Bone marrow (tissue), 2 donors: ENCODE measurements at regions not wholly inside any gene's neighbourhood (a gene's known extent, or its start where the extent isn't known, plus 50 kb on each side); places are given as distances from the start of the nearest gene placed in this dataset.
"Not testable (repeated sequence)": the region's sequence is repeated elsewhere in the genome, so short reads cannot be mapped to it uniquely, and the experiment has no call there.

ENCODE experiments used
- DNase-seq, 2 donors: peaks; one replicate each; lab custom pipeline; 2025; lab: John Stamatoyannopoulos, UW

DNA sequence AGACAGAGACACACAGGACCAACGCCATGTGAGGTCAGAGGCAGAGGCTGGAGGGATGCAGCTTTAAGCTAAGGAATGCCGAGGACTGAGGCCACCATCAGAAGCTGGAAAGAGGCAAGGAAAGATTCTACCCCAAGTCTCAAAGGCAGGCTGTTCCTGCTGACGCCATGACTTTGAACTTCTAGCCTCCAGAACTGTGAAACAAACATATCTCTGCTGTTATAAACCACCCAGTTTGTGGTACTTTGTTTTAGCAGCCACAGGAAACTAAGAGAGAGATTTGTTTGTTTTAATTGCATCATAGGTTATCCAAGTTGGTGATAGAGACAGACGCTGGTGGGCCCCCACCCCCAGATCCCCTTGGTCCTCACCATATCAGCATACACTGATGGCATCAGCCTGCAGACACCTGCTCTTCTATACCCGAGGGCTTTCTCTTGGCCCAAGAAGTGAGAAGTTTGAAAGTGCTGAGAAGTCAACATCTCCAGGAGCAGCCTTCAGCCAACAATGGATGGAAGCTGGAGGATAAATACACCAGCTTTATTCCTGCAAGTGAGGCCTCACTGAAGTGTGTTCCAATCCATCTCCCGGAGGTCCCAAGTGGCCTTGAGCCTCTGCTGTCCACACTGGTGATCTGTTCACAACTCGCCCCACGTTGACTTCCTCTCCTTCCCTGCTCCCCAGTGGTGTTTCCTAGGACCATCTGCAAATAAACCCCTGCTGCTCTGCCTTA, 154.7 kb downstream of the BTBD3 start:
- no peak for DNase-seq

DNA sequence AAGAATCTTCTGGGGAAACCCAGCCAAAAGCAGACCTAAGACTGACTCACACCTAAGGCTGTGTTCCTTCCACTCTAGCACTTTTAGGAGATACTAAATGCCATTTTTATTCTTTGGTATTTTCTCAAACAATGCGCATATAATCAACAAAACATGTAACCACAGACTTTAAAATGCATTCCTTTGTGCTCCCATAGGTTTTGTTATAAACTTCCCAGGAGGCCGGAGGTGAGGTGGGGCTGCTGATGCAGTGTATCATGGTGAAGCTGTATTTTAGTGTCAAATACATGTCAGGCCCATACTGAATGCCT, 155.2 kb downstream of the BTBD3 start:
- DNase-seq = no peak

DNA sequence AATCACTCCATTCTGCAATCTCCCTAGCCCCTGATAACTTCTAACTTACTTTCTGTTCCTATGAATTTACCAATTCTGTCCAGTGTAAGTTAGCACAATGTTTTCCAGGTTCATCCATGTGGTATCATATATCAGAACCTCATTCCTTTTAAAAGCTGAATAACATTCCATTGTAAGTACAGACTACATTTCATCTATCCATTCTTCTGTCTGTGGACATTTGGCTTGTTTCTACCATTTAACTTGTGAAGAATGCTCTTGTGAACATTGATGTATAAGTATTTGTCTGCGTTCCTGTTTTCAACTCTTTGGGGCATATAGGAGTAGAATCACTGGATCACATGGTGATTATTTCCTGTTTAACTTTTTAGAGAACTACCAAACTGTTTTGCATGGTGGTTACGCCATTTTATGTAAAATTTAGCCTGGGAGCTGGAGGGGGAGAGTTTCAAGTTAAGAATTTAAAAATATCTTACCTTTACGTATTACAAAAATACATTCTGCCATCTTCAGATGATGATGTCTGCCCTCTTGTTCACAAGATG, 156.5 kb downstream of the BTBD3 start:
- no peak for DNase-seq

DNA sequence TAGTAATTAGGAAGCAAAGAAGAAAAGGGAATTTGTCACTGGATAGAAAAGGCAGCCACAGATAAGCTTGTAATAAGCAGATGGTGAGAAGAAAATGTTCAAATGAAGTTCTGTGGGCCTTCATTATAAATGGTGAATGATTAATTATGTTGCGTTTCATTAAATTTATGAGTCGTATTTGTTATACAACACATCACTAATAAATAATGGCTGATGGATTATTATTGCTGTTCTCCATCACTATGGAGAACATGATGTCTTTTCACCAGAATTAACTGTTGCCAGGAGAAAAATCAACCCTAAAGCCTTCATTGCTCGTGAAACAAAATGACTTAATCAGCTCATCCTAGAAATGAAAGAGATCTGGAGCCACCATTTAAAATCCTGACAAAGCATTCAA, 158.5 kb downstream of the BTBD3 start:
- DNase-seq = no peak

DNA sequence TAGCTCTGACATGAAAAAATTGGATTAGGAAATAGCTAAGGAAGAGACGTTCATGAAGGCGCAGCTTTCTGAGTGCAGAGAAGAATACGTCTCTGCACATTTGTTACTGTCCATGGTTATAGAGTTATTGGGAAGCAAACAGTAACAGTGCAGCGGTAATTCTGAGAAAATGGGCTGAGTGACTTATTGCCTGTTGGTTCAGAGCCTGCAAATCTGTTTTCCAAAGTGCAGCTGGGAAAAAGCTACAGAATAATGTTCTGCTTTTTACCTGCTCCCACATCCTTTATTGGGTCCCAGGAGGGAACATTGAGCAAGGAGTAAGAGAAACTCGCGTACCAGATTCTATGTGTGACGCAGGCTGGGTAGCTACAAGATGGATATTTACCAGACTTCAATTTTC, 160.2 kb downstream of the BTBD3 start:
- DNase-seq = no peak

DNA sequence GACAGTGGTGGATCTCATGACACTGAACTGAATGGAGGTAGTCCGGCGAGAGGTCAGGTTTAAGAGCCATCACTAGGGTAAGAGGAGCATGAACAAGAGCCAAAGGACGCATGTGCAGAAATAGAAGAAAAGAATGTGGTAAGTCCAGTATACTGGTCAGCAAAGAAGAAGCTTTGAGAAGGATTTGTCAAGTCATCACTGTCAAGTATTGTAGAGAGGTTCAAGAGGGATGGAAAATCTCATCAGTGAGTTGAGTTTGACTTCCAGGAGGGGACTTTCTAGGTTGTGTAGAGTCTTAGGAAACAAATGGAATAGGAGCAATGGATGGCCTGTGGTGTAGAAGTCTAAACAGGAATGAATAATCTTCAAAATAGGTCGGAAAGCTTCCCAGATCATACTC, 161.8 kb downstream of the BTBD3 start:
- DNase-seq = no peak

DNA sequence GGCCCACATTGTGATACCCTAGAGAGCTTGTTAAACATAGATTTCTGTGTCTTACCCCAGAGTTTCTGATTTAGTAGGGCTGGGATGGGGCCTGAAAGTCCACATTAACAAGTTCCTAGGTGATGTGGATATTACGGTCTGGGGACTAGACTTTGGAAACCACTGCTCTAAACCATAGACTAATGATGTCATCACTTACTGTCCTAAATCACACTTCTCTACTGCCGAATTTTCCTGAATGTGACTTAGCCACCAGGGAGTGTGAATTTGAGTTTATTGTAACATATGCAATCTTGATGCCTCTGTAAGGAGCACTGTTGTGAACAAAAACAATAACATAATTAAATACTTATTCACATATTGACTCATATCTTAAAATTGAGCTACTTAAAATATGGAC, 165.6 kb downstream of the BTBD3 start:
- no peak for DNase-seq

DNA sequence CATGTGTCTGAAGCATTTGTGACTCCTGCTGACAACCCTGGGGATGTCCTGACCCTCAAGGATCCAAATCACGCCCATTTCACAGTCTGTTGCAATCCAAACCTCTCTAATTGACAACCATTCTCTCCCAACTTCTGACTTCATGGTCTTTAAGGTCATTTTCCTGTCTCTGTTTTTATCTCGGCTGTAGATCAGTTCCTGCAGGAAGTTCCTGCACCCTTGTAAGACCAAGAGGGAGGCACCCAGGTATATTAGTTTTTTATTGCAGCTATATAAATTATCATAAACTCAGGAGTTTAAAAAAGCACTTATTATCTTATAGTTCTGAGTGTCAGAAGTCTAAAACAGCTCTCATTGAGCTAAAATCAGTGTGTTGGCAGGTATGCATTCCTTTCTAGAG, 166.8 kb downstream of the BTBD3 start:
- DNase-seq = no peak

DNA sequence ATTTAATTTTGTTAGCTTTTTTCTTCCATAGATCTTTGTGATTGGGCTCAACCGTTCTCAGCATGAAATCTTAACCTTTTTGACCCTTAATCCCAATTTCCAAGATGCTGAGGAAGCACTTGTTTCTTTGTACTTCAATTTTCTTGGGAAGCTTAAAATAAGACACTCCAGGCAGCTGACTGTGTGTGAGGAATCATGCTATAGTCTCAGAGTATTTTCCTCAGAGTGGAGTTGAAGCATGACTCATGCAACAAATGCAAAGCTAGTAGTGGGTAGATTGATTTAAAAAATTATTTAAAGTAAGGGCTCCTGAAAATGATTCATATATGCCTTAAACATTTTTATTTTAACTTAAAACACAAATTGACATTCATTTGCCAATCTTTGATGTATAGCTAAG, 168.7 kb downstream of the BTBD3 start:
- DNase-seq = no peak

DNA sequence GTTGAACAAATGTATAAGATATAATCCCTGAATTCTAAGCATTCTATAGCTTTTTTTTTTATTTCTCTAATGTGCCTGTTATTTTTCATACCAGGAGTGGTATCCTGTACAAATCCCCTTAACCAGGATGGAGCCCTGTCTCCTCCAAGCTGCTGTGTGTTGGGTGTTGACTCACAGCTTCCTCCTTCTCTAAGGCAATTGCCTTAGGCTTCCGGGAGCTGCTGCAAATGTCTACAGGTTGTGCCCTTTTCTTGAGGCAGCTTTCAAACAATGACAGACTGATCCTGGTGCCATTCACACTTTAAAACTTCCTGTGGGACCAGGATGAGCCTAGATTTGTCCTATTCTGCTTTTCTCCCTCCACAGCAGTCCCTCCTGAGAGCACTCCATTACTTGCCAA, 173.2 kb downstream of the BTBD3 start:
- DNase-seq = peak in 1 of 2 donors; percentile 21

DNA sequence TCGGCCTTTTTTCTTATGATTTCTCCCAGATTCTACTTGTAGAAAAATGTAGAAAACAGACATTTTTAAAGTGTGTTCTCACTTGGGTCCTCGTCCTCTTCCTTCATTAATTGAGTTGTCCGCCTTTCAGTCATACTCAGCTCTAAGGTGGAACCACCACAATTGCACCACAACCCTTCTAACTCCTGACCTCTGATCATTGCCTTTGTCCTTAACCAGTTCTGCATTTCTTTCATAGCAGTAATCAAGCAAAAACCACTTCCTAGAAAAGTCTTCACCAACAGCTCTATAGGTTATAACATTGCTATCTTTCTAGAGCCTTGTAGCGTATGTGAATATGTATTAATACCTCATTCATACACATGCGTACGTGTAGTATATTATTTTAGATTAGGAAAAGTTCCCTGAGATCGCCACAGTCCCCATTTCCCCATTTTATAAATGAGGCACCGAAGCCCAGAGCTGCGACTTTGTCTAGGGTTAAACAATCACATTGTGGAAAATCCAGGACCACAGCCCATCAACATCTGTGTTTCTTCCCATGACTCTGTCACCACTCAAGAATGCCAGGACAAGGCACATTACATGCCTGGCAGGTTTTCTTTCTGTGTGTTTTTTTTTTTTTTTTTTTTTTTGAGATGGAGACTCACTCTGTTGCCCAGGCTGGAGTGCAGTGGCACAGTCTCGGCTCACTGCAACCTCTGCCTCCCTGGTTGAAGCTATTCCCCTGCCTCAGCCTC, 175.5 kb downstream of the BTBD3 start:
- DNase-seq = no peak

DNA sequence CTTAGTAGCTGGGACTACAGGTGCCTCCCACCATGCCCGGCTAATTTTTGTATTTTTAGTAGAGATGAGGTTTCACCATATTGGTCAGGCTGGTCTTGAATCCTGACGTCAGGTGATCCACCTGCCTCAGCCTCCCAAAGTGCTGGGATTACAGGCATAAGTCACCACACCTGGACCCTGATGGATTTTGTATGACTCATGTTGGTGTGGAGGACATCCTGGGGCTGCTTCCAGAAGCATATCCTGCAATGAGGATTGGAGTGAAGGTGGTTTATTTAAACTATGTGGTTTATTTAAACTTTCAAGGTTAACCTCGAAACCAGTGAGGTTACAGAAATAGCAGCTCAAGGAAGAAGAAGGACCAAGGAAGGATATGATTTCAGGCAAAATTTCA, 176.1 kb downstream of the BTBD3 start:
- not testable (repeated sequence) for DNase-seq

DNA sequence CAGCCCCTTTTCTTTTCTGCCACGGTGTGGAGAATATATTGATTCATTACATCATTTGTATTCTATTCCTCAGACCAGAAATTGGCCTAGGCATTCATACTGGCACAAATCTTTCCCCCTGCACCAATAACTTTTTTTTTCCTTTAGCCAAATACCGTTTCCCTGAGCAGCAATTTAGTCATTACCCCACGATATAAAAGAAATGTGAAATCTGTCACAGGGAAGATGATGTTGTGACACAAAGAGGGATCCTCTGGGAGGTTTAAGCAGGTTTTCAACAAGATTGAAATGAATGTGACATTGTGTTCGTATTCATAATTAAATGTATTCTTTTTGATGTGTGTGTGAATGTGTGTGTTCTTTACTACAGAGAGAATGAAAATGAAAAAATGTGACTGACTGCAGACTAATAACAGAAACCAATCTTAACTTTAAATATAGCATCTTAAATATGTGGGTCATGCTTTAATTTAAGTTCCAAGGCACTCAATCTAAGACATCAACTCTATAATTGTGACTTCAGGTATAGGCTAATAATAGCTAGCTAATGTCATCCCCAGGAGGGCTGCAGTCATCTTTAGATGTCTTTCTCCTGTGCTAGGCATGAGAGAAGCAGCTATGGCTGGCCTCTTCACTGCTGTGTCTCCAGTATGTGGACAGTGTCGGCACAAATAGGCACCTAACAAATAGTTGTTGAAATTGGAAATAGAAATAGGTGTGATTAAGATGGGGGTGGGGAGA, 177.7 kb downstream of the BTBD3 start:
- DNase-seq = no peak

DNA sequence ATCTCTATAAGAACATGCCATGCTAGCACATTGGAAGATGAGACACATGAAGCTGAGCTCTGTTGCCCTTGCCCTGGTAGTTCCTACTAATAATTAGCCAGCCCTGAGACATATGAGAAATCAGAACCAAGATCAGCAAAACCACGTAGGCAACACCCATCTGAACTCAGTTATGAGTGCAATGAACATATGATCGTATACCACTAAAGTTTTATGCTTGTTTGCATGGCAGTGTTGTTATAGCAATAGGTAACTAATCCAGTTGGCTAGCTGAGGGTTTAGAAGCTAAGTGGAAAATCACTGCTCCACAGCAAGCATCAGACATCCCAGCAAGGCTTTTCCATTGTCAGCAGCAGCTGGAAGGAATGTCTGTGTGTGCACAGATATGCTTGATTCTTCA, 180.7 kb downstream of the BTBD3 start:
- no peak for DNase-seq

DNA sequence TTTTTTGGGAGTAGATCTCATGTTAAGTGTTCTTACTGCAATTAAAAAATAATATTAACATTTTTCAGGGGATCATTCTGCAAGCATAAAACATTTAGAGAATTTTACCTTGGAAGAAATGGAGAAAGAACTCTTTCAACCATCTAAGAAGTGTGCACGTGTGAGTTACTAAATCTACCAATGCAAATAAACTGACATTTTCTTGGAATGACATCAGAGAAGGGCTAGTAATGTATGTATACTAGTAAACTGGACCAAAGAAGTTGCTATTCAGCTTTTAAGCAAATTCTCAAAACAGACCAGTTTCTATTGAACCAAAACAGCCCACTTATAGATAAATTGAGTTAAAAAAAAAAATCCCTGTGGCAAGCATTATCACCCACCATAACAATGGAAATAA, 191.2 kb downstream of the BTBD3 start:
- no peak for DNase-seq

DNA sequence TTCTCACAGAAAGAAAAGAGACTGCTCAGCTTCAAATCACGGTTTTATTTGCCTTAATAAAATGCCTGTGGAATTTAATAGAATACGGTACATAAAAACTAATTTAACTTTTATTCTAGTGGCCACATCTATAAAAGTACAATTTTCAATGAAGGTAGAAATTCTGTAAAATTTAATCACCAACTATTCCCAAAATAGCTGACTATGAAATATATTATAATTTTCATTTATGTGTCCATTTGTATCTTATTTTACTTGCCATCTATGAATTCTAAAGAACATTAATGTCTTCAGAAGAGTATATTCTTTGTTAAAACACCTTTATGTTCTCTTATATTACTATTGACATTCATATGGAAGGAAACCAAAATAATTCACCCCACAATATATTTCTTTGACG, 192.6 kb downstream of the BTBD3 start:
- DNase-seq = no peak

DNA sequence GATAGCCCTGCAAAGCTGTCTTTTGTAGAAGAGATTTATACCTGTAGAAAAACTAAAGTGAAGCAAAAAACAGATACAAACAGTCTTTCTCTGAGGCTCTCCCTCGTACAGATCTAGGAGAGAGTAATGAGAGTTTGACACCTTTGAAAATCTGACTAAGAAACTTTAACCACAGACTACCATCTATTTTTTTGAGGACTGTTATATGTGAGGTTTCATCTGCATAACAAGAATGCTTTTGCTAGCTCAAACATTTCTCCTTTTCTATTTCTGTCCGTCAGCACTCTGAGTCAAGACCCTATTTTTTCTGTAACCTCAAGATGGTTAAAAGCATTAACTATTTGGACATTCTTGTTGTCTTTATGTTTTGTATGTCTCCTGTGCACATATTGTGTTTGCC, 193.0 kb downstream of the BTBD3 start:
- DNase-seq = peak in 1 of 2 donors; percentile 4

DNA sequence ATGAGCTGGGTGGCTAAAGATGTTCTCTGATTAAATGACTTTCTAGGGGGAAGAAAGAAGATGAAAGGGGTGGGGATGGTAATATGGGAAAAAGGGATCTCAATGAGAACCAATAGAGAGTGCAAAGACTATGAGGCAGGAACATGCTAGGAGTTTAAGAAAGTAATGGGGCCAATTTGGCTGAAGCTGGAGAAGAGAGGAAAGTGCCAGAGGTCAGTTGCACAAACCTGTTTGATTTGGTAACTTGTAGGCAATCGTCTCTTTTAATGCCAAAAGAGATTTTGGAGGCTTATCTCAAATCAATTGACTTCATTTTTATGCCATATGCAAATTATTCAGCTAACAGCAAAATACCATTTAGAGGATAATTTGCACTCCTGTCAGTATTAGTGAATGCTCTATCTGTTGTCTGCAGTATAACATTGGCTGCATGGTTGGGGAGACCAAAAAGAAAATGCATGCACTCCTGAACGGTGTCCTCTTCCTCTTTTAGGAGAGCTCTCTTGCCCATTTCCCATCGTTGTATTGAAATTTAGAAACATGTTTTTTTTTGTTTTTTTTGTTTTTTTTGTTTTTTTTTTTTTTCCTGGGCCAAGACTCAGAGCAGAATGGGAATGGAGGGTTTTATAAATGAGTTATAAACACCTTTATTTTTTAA, 193.9 kb downstream of the BTBD3 start:
- no peak for DNase-seq

DNA sequence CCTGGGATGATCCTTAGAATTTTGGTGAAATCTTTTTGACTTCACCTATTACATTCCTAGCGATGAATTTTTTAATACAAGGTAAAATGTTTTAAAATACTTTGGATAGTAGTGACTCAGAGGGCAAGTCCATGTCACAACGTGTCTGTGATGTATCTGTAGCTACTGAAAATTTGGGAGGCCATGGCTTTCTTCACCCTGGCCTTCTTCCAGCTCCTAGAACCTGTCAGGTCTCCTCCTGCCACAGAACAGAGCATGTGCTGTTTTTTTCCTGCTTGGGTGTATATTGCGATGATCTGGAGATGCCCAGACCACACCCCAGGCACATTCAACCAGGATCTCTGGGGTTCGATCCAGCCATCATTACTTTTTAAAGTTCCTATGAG, 194.4 kb downstream of the BTBD3 start:
- DNase-seq = no peak

DNA sequence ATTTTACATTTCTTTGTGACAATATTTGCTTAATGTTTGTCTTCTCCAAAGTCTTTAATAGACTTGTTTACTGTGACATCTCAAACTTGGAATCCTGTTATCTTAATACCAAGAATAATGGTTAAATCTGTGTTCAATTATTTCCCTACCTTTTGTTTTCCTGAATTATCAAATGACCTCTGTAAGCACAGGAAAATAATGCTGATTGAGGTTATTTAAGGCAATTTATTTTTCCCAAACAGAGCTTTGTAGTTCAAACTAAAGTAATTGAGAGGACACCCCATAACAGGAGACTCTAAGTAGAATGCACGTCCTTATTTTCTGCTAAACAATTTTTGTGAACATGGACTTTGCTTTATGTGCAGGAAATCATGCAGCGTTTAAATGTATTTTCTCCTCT, 195.0 kb downstream of the BTBD3 start:
- DNase-seq = no peak

DNA sequence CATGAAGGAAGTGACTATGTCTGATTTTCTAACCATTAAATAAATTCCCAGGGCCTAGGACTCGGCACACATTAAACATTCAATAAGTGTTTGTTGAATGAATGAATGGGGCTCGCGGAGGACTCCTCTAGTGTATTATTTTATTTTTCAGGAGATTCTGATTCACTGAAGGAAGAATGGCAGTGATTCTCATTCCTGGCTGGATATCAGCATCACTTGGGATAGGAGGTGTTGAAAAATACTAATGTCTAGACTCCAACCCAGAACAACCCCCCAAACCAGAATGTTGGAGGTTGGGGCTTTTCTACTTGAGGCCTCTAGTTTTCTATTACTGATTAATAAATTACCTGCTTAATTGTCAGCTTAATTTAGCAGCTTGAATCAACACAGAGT, 195.4 kb downstream of the BTBD3 start:
- DNase-seq = no peak
